NCI-H1436 (cell line): ENCODE measurements at regions not wholly inside any gene's neighbourhood (a gene's known extent, or its start where the extent isn't known, plus 50 kb on each side); places are given as distances from the start of the nearest gene placed in this dataset.

Source experiments
- DNase-seq: peaks from one replicate; lab custom pipeline; 2025; lab: John Stamatoyannopoulos, UW

GRCh38 chr1:229762891-229763290, 136.8 kb downstream of the URB2 start:
- DNase-seq, result no peak

GRCh38 chr1:229768232-229768631, 142.2 kb downstream of the URB2 start:
- peak; percentile 88 for DNase-seq

GRCh38 chr1:229769006-229769405, 143.0 kb downstream of the URB2 start:
- DNase-seq, result no peak

GRCh38 chr1:229769809-229770208, 143.8 kb downstream of the URB2 start:
- no peak for DNase-seq

GRCh38 chr1:229778794-229779193, 152.7 kb downstream of the URB2 start:
- DNase-seq, result no peak

- DNase-seq, result peak; percentile 15
These were observed 155.4 kb downstream of the URB2 start for GRCh38 chr1:229781453-229781852.

GRCh38 chr1:229782469-229782868, 156.4 kb downstream of the URB2 start:
- DNase-seq, result no peak

GRCh38 chr1:229784834-229785233, 158.8 kb downstream of the URB2 start:
- DNase-seq, result no peak

GRCh38 chr1:229786974-229787610, 161.0 kb downstream of the URB2 start:
- no peak for DNase-seq

GRCh38 chr1:229788004-229788403, 162.0 kb downstream of the URB2 start:
- no peak for DNase-seq

GRCh38 chr1:229792012-229792975, 166.2 kb downstream of the URB2 start:
- DNase-seq, result no peak

GRCh38 chr1:229793488-229793887, 167.4 kb downstream of the URB2 start:
- DNase-seq, result no peak

GRCh38 chr1:229798558-229798957, 172.5 kb downstream of the URB2 start:
- no peak for DNase-seq

GRCh38 chr1:229803626-229804217, 177.7 kb downstream of the URB2 start:
- DNase-seq, result no peak

- DNase-seq, result no peak
These were observed 182.2 kb downstream of the URB2 start for GRCh38 chr1:229808272-229808671.

- no peak for DNase-seq
These were observed 184.1 kb downstream of the URB2 start for GRCh38 chr1:229810140-229810539.

- no peak for DNase-seq
These were observed 184.9 kb downstream of the URB2 start for GRCh38 chr1:229810961-229811360.

GRCh38 chr1:229812148-229812547, 186.1 kb downstream of the URB2 start:
- DNase-seq, result no peak

GRCh38 chr1:229812693-229813092, 186.6 kb downstream of the URB2 start:
- no peak for DNase-seq

- no peak for DNase-seq
These were observed 189.0 kb downstream of the URB2 start for GRCh38 chr1:229815076-229815475.

- no peak for DNase-seq
These were observed 189.9 kb downstream of the URB2 start for GRCh38 chr1:229815961-229816360.

GRCh38 chr1:229817936-229818335, 191.9 kb downstream of the URB2 start:
- no peak for DNase-seq

- no peak for DNase-seq
These were observed 193.0 kb downstream of the URB2 start for GRCh38 chr1:229819091-229819490.
